HG02870 (cell line): ENCODE measurements at regions not wholly inside any gene's neighbourhood (a gene's known extent, or its start where the extent isn't known, plus 50 kb on each side); places are given as distances from the start of the nearest gene placed in this dataset.
A peak's percentile ranks its signal among the peaks of the same experiment; 100 is the strongest.

ENCODE experiments used
- ATAC-seq: cut with Tn5 transposase; IDR thresholded peaks from one replicate; pipeline ENCODE4 v1.9.1; 2021; ENCODE audit warnings: mild to moderate bottlenecking, moderate library complexity; ENCODE audit not compliant: unreplicated experiment

- peak; percentile 23 for ATAC-seq
Observed at GRCh38 chr21:14870853-14871149, 194.0 kb downstream of the NRIP1 start.

GRCh38 chr21:14869984-14870852 lies 194.6 kb downstream of the NRIP1 start:
- ATAC-seq, result peak; percentile 56

GRCh38 chr21:14866859-14867765 lies 197.7 kb downstream of the NRIP1 start:
- ATAC-seq, result no peak

GRCh38 chr21:14864211-14865021 lies 200.4 kb downstream of the NRIP1 start:
- peak; percentile 81 for ATAC-seq

GRCh38 chr21:14863745-14864210 lies 201.0 kb downstream of the NRIP1 start:
- ATAC-seq, result no peak

GRCh38 chr21:14862794-14863720 lies 201.7 kb downstream of the NRIP1 start:
- no peak for ATAC-seq

- ATAC-seq, result no peak
Observed at GRCh38 chr21:14858311-14858710, 206.5 kb downstream of the NRIP1 start.

GRCh38 chr21:14857529-14857928 lies 207.3 kb downstream of the NRIP1 start:
- ATAC-seq, result no peak

GRCh38 chr21:14850394-14850793 lies 214.4 kb downstream of the NRIP1 start:
- no peak for ATAC-seq

GRCh38 chr21:14846621-14847020 lies 218.2 kb downstream of the NRIP1 start:
- ATAC-seq, result no peak

- no peak for ATAC-seq
Observed at GRCh38 chr21:14844001-14844400, 220.8 kb downstream of the NRIP1 start.

GRCh38 chr21:14842601-14843000 lies 222.2 kb downstream of the NRIP1 start:
- no peak for ATAC-seq

GRCh38 chr21:14841511-14842472 lies 223.0 kb downstream of the NRIP1 start:
- ATAC-seq, result no peak

GRCh38 chr21:14838400-14838799 lies 226.4 kb downstream of the NRIP1 start:
- no peak for ATAC-seq

GRCh38 chr21:14836950-14837349 lies 227.8 kb downstream of the NRIP1 start:
- ATAC-seq, result no peak

GRCh38 chr21:14833666-14834351 lies 231.0 kb downstream of the NRIP1 start:
- ATAC-seq, result no peak

GRCh38 chr21:14833241-14833640 lies 231.6 kb downstream of the NRIP1 start:
- ATAC-seq, result no peak

- no peak for ATAC-seq
Observed at GRCh38 chr21:14830307-14830706, 234.5 kb downstream of the NRIP1 start.
